Motor neuron (in vitro differentiated cells): ENCODE measurements at regions not wholly inside any gene's neighbourhood (a gene's known extent, or its start where the extent isn't known, plus 50 kb on each side); places are given as distances from the start of the nearest gene placed in this dataset.
A peak's percentile ranks its signal among the peaks of the same experiment; 100 is the strongest.
"Not testable (repeated sequence)": the region's sequence is repeated elsewhere in the genome, so short reads cannot be mapped to it uniquely, and the experiment has no call there.

Experiments used
- ATAC-seq, 8 experiments: fragments of 200-7000 bp; cut with Tn5 transposase; replicated peaks in 6 of 8; 2 replicates each; pipeline ENCODE4 v1.8.0; 2021; ENCODE audit warnings: mild to moderate bottlenecking in 8 of 8, moderate library complexity in 8 of 8
- H3K27ac ChIP-seq, 2 donors: fragments of 250-450 bp; sonication (Bioruptor Pico); 2 replicates each; pipeline ENCODE4 v1.9.0; 2021; ENCODE audit warnings: antibody characterized with exemption in 2 of 2, mild to moderate bottlenecking in 2 of 2, moderate library complexity in 1 of 2
- H3K4me1 ChIP-seq, 2 donors: fragments of 250-450 bp; sonication (Bioruptor Pico); replicated peaks in 1 of 2; 2 replicates each; pipeline ENCODE4 v1.6.1; 2021; ENCODE audit warnings: antibody characterized with exemption in 2 of 2, mild to moderate bottlenecking in 2 of 2, moderate library complexity in 1 of 2
- H3K4me3 ChIP-seq, 5 donors: fragments of 250-450 bp; sonication (Bioruptor Pico); 2 replicates each; pipeline ENCODE4 v1.9.0; 2021; ENCODE audit warnings: antibody characterized with exemption in 5 of 5, mild to moderate bottlenecking in 5 of 5, moderate library complexity in 4 of 5
- WGBS, 10 experiments: fragments of 450-650 bp; shearing (Covaris generic); methylation state at CpG; one replicate each; pipeline ENCODE4 v1.0.0; 2022; 5-methylcytosine and 5-hydroxymethylcytosine counted together
- in situ Hi-C, 9 experiments: fragments of 400-800 bp; cut with MboI; loops; one replicate each; pipeline ENCODE4 v1.15.0; 2021; ENCODE audit warnings: low sequenced_read_pairs in 9 of 9, low pct_unique_long_range_greater_than_20kb in 2 of 9; ENCODE audit not compliant: unreplicated experiment in 9 of 9

DNA sequence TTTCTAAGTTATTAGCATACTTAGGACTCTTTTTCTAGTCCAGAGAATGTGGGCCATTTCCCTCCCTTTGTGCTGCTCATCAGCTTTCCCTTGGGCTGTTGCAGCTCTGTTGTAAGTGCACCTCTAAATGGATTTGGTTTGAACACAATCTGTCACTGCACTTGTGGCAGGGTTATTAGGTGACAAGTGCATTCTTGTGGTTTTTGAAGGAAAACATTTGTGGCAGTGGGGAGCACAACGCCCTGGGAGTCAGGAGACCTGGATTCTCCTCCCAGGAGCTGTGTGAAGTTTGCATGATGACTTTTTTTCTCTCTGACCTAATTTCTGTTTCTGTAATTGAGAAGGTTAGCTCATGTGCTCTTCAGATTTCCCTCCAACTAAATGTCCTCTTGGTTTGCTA, 630.9 kb upstream of the FAM98A start:
- 17 to 80% (median 60%) methylated on average over 1 of the region's 1 CpG; no CpG with 5 or more reads in 5 of the 10 experiments for WGBS, 10 experiments
- in situ Hi-C loops, result no loop called here
- Histone ChIP-seq H3K4me3 (no peak overlapping the region), H3K27ac (no peak overlapping the region), H3K4me1 (no peaks in the 10 kb centered on the region)
- ATAC-seq, result no peak

DNA sequence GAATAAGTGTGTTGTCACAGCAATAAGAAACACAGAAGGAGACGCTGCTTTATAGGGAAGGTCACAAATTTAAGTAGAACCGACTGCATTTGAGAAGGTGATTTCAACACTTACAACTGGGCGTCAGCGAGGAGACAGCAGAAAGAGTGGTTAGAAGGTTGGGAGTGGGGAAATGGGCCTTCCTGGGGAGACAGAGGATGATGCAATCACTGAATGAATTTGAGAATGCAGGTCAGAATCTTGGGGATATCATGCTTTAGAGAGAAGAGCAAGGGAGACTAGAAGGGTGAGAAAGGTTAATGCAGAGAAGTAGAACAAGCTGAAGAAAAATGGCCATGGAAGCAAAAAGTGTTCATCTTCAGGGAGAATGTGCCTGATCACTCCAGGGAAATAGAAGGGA, 616.1 kb upstream of the FAM98A start:
- in situ Hi-C loops, result no loop called here
- no peak overlapping the region for H3K4me3 ChIP-seq
- WGBS, 10 experiments, result 0 to 100% (median 80%) methylated on average over 1 to 4 of the region's 4 CpGs
- ATAC-seq, result no peak
- H3K27ac ChIP-seq, result no peak overlapping the region
- H3K4me1 ChIP-seq, result no peaks in the 10 kb centered on the region

DNA sequence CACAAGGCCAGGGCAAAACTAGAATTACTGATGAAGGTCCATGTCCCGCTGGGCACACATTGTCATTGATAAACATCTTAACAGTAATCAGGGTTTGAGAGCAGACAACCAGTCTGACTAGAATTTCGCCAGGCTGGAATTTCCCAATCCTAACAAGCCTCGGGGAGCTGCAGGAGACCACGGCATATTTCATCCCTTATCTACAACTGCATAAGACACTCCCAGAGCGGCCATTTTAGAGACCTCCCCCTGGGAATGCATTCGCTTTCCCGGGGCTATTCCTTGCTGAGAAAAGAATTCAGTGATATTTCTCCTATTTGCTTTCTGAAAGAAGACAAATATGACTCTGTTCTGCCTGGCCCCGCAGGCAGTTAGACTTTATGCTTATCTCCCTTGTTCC, 611.3 kb upstream of the FAM98A start:
- H3K4me3 ChIP-seq, H3K4me1 ChIP-seq, H3K27ac ChIP-seq, in situ Hi-C loops, ATAC-seq: not testable (repeated sequence)
- WGBS, 10 experiments, result 10 to 100% (median 80%) methylated on average over 1 to 6 of the region's 8 CpGs; no CpG with 5 or more reads in 1 of the 10 experiments

DNA sequence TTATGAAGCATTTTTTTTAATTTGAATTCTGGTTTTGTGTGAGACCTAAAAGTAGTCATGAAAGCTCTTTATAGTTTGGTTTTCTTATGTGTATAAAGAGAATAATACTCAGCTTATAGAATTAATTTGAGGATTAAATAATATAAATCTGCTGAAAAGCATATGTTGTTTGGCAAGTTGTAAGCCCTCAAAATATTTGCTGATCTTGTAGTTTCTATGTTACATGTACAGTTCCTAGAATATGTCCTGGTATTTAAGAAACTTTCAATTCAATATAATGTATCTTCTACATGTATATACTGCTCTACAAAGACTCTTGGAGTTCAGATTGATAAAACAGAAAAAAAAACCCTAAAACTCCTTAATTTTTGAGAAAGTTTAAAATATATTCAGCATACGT, 605.5 kb upstream of the FAM98A start:
- no peak for ATAC-seq
- WGBS, 10 experiments, result 0 to 100% (median 80%) methylated on average over 1 of the region's 1 CpG; no CpG with 5 or more reads in 1 of the 10 experiments
- no peak overlapping the region for H3K4me3 ChIP-seq
- no peaks in the 10 kb centered on the region for H3K4me1 ChIP-seq
- in situ Hi-C loops, result no loop called here
- H3K27ac ChIP-seq, result no peak overlapping the region

DNA sequence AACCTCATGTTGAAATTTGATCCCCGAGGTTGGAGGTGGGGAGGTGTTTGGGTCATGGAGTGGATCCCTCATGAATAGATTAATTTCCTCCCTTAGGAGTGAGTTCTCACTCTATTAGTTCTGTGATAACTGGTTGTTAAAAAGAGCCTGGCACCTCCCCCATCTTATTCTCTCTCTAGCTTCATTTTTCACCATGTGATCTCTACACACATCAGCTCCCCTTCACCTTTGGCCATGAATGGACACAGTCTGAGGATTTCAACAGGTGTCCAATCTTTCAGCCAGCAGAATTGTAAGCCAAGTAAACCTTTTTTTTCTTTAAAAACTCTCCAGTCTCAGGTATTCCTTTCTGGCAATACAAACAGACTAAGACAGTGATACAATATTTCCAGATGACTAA, 602.0 kb upstream of the FAM98A start:
- no peak overlapping the region for H3K27ac ChIP-seq
- 0 to 100% (median 92%) methylated on average over 1 of the region's 1 CpG; no CpG with 5 or more reads in 4 of the 10 experiments for WGBS, 10 experiments
- in situ Hi-C loops, result no loop called here
- no peak overlapping the region for H3K4me3 ChIP-seq
- no peaks in the 10 kb centered on the region for H3K4me1 ChIP-seq
- no peak for ATAC-seq

DNA sequence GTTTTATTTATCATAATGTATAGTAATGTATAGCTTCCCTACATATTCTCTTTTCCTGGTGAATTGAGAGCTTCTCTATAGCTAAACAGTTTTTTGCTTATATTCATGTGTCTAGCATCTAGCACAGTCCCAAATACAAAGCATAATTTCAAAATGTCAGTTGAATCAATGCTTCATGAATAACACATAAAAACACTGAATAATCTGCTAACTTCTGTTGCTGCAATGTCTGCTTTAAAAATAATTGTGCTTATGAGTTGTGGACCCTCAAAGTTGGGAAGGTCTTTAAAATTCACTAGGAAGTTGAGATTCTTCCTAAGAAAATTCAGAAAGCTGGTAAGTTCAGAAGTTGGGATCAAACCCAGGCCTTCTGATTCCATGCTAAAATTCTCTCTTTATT, 600.9 kb upstream of the FAM98A start:
- in situ Hi-C loops, result no loop called here
- H3K4me3 ChIP-seq, result no peak overlapping the region
- no peaks in the 10 kb centered on the region for H3K4me1 ChIP-seq
- no peak for ATAC-seq
- no peak overlapping the region for H3K27ac ChIP-seq

DNA sequence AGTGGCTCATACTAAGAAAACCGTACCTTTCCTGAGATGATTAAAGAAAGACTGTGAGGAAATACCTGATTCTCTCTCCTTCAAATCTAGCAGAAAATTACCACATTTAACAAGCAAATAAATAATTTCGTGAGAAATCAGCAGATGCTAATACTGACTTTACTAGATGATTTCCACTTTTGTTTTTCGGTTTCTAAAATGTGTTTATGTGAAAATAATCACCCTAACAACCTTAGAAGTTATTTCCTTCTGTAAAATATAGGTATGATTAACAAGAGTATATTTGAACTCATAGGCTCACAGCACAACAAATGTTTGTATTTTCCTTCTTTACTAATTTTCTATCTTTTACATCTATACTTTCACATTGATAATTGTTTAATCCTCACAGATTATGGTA, 594.1 kb upstream of the FAM98A start:
- no peak for ATAC-seq
- WGBS, 10 experiments, result 0 to 95% (median 64%) methylated on average over 1 to 3 of the region's 3 CpGs
- in situ Hi-C loops, result no loop called here
- no peak overlapping the region for H3K4me3 ChIP-seq
- H3K27ac ChIP-seq, result no peak overlapping the region
- H3K4me1 ChIP-seq, result peaks cover 10 to 13% of the 10 kb centered on the region in 2 donors

DNA sequence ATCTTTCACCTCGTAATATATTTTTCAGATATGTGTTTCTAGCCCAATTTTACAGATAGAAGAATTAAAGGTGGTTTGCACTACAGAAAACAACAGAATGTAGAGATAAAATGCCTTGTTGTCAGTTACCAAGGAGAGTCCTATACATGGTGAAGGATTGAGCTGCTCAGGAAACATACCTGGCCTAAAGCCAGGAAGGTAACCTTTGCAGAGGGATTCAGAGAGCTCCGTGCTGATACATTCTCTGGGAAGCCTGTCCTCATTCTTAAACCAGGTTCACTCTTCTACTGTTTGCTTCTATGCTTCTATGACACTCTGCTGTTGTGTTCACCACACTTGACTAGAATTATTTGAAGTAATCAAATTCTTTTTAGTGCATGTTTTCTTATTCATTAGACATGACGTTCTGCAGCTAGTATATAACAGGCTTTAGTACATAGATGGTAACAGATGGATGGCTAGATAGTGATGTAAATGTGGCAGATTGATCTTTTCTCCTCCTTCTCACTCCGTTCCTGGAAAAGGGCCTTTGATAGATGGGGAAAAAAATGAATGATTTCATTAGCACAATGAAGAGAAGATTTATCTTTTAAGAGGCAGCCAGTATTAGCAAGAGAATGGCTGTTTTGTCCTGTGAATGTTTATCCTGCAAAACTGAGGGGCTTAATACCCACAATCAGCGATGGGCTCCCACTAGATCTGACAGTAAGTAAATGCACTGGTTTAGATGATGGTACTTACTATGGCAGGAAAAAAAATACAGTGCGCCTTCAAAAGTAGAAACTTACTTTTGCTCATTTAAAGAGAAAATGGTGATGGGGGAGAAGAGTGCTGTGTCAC, 589.6 kb upstream of the FAM98A start:
- ATAC-seq, result peak in 5 of 8 experiments; percentile 76 to 96 (median 94)
- peaks cover 10 to 14% of the 10 kb centered on the region in 2 donors for H3K4me1 ChIP-seq
- in situ Hi-C loops, result no loop called here
- peak overlapping the region in 1 of 2 donors; percentile 35 for H3K27ac ChIP-seq
- no peak overlapping the region for H3K4me3 ChIP-seq
- WGBS, 10 experiments, result 5 to 59% (median 27%) methylated on average over 2 to 6 of the region's 6 CpGs

DNA sequence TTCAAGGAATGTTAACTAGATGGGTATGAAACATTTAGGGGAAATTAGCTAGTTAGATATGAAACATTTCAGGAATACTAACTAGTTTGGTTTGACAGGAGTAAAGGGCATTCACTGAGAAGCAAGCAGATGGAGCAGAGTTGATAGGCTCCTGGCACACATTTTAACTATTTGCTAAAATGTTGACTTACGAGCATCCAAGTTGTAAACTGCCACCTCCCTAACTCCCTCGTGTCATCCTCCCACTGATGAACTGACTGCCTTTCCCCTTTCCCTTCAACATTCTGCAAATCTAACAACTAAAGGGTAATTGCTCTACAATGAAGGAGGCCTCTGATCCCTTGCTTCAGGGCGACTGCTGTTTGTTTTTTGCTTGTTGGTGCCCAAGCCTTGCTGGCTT, 580.4 kb upstream of the FAM98A start:
- in situ Hi-C loops, result no loop called here
- WGBS, 10 experiments, result 0 to 100% (median 44%) methylated on average over 1 to 3 of the region's 3 CpGs; no CpG with 5 or more reads in 2 of the 10 experiments
- Histone ChIP-seq H3K4me3 (no peak overlapping the region), H3K27ac (no peak overlapping the region), H3K4me1 (no peaks in the 10 kb centered on the region)
- ATAC-seq, result no peak

DNA sequence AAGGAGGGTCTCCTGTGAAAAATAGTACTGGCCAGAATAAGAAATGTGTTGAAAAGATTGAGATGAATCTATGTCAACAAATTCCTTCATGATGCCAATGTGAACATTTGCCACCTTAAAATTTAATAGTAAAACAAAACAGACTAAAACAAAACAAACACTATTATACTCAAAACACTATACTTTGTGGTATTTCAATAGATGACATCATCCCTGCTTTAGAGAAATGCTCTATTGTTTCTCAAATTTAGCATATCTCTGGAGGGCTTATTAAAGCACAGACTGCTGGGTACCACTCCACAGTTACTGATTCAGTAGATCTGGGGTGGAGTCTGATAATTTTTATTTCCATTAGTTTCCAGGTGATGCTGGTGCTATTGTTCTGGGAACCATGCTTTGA, 579.4 kb upstream of the FAM98A start:
- in situ Hi-C loops, result no loop called here
- no peak for ATAC-seq
- Histone ChIP-seq H3K4me1 (no peaks in the 10 kb centered on the region), H3K27ac (no peak overlapping the region), H3K4me3 (no peak overlapping the region)

DNA sequence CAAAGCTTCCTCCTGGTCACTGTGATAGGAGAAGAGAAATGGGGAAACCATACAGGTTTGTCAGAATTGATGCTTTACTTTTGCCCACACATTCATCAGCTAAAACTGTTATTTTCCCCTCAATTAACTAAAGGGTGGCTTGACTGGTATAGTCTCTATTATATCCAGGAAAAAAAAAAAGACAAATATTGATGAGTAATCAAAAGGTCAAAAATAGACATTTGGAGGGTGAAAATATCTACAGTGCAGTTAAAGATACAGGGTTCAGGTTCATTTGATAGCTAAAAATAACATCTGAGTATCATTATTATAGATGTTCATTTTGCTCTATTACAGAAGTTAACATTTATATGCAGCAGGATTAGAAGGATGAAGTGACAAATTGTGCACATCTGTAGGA, 577.6 kb upstream of the FAM98A start:
- no peak for ATAC-seq
- Histone ChIP-seq H3K4me3 (no peak overlapping the region), H3K4me1 (no peaks in the 10 kb centered on the region), H3K27ac (no peak overlapping the region)
- in situ Hi-C loops, result no loop called here

DNA sequence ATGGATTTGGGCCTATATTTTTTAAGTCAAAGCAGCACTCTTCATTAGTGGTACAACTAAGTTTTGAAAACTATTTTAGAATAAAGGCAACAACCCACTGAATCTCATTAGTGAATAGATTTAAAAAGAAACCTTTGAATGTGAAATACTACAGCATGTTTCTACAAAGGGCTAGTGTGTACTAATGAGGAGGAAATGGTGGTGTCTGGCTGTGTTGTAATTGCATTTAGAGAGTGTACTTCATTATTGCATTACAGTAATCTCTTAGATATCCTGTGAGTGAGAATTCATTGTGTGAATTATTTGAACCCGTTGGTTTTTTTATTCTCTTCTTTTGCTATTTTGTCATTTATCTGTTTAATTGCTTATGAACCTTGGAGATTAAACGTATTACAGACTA, 575.4 kb upstream of the FAM98A start:
- 0 to 100% (median 62%) methylated on average over 2 of the region's 2 CpGs for WGBS, 10 experiments
- Histone ChIP-seq H3K4me1 (no peaks in the 10 kb centered on the region), H3K4me3 (no peak overlapping the region), H3K27ac (no peak overlapping the region)
- in situ Hi-C loops, result no loop called here
- no peak for ATAC-seq

DNA sequence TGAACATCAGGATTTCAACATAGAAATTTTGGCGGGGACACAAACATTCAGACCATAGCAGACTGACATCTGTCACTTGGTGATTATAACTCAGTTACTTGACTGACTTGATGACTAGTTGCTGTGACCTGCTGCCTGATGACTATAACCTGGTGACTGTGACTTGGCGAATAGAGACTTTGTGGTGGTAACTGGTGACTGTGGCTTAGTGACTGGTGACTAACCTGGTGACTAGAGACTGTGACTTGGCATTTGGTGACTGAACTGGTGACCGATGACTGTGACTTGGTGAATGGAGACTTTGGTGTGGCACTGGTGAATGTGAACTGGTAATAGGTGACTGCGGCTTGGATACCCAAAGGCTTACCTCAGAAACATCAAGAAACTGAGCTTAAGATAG, 563.1 kb upstream of the FAM98A start:
- no peak overlapping the region for H3K27ac ChIP-seq
- H3K4me1 ChIP-seq, result no peaks in the 10 kb centered on the region
- no peak for ATAC-seq
- in situ Hi-C loops, result no loop called here
- no peak overlapping the region for H3K4me3 ChIP-seq
- WGBS, 10 experiments, result 14 to 96% (median 85%) methylated on average over 1 to 3 of the region's 4 CpGs; no CpG with 5 or more reads in 4 of the 10 experiments

DNA sequence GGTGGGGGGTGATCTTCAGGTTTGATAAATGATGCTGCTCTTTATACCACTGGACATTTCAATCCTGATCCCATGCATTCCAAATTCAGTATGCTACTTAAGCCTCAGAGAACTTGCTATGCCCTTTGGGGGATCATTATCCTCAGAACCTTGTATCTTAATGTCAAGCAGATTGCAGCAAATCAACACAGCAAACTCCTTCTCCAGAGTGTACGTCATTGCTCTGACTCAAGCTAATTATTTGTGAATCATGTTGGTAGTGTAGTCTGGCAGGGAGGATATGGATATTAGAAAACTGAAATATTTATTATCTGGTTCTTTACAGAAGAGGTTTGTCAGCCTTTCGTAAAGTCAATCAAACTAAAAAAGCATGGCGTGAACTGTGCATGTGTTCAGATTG, 562.5 kb upstream of the FAM98A start:
- peak in 5 of 8 experiments; percentile 65 to 98 (median 69) for ATAC-seq
- 8 to 87% (median 62%) methylated on average over 1 to 3 of the region's 3 CpGs; no CpG with 5 or more reads in 2 of the 10 experiments for WGBS, 10 experiments
- Histone ChIP-seq H3K4me3 (no peak overlapping the region), H3K4me1 (no peaks in the 10 kb centered on the region), H3K27ac (no peak overlapping the region)
- in situ Hi-C loops, result no loop called here
